ENCODE measurements at regions not wholly inside any gene's neighbourhood (a gene's known extent, or its start where the extent isn't known, plus 50 kb on each side); places are given as distances from the start of the nearest gene placed in this dataset.
"Not testable (repeated sequence)": the region's sequence is repeated elsewhere in the genome, so short reads cannot be mapped to it uniquely, and the experiment has no call there.

- not testable (repeated sequence) for TF ChIP-seq FOXA2 (IDR thresholded peaks at IDR 0.05); CTCF (IDR thresholded peaks at IDR 0.05; ENCODE audit: low read depth, low read length, missing input control); TAF1 (conservative IDR thresholded peaks at IDR 0.05); YY1 (IDR thresholded peaks at IDR 0.05); JUND (IDR thresholded peaks at IDR 0.05); RAD21 (IDR thresholded peaks at IDR 0.05); NR2F2 (IDR thresholded peaks at IDR 0.05); REST (IDR thresholded peaks at IDR 0.05); MAX (IDR thresholded peaks at IDR 0.05); ZBTB33 (IDR thresholded peaks at IDR 0.05); HNF4A (conservative IDR thresholded peaks at IDR 0.05); GABPA (IDR thresholded peaks at IDR 0.05 in 1 of 2, conservative IDR thresholded peaks at IDR 0.05 in 1 of 2); EGR1 (IDR thresholded peaks at IDR 0.05; ENCODE audit: low read depth in 2 of 2)
These were observed 122.3 kb upstream of the IGFBP3 start for GRCh38 chr7:46043338-46043737.

Data from liver (tissue), 3 donors.